Amniotic epithelial cell (primary cell): ENCODE measurements at regions not wholly inside any gene's neighbourhood (a gene's known extent, or its start where the extent isn't known, plus 50 kb on each side); places are given as distances from the start of the nearest gene placed in this dataset.
"Not testable (repeated sequence)": the region's sequence is repeated elsewhere in the genome, so short reads cannot be mapped to it uniquely, and the experiment has no call there.

ENCODE experiments used
- DNase-seq: peaks from one replicate; pipeline ENCODE4 v3.0.0-alpha.2; 2010; ENCODE audit warnings: low read depth

- DNase-seq: not testable (repeated sequence)
These were observed 321.6 kb downstream of the SH2D4B start for GRCh38 chr10:80859279-80859678.

- DNase-seq: no peak
These were observed 323.0 kb downstream of the SH2D4B start for GRCh38 chr10:80860719-80861118.

- no peak for DNase-seq
These were observed 324.2 kb downstream of the SH2D4B start for GRCh38 chr10:80861882-80862281.

GRCh38 chr10:80870282-80870681, 332.6 kb downstream of the SH2D4B start:
- DNase-seq: no peak

GRCh38 chr10:80871083-80871482, 333.4 kb downstream of the SH2D4B start:
- no peak for DNase-seq

GRCh38 chr10:80878330-80878729, 340.6 kb downstream of the SH2D4B start:
- no peak for DNase-seq

GRCh38 chr10:80890146-80890545, 352.4 kb downstream of the SH2D4B start:
- no peak for DNase-seq

GRCh38 chr10:80893256-80893655, 355.6 kb downstream of the SH2D4B start:
- no peak for DNase-seq

- DNase-seq: no peak
These were observed 356.6 kb downstream of the SH2D4B start for GRCh38 chr10:80894311-80894791.

- DNase-seq: no peak
These were observed 357.2 kb downstream of the SH2D4B start for GRCh38 chr10:80894797-80895467.

- no peak for DNase-seq
These were observed 358.4 kb downstream of the SH2D4B start for GRCh38 chr10:80896076-80896475.

- DNase-seq: no peak
These were observed 359.3 kb downstream of the SH2D4B start for GRCh38 chr10:80896959-80897358.

GRCh38 chr10:80900661-80901060, 363.0 kb downstream of the SH2D4B start:
- DNase-seq: no peak

GRCh38 chr10:80908611-80909010, 370.9 kb downstream of the SH2D4B start:
- no peak for DNase-seq

- DNase-seq: no peak
These were observed 371.6 kb downstream of the SH2D4B start for GRCh38 chr10:80909254-80909653.

GRCh38 chr10:80917636-80918035, 379.9 kb downstream of the SH2D4B start:
- no peak for DNase-seq

- no peak for DNase-seq
These were observed 383.3 kb downstream of the SH2D4B start for GRCh38 chr10:80921032-80921431.

- peak; percentile 19 for DNase-seq
These were observed 386.6 kb downstream of the SH2D4B start for GRCh38 chr10:80924063-80924952.

GRCh38 chr10:80927419-80928078, 389.8 kb downstream of the SH2D4B start:
- DNase-seq: no peak

- no peak for DNase-seq
These were observed 401.2 kb downstream of the SH2D4B start for GRCh38 chr10:80938903-80939302.

GRCh38 chr10:80945264-80945880, 407.7 kb downstream of the SH2D4B start:
- DNase-seq: no peak

- DNase-seq: no peak
These were observed 408.4 kb downstream of the SH2D4B start for GRCh38 chr10:80946073-80946472.
